ENCODE measurements at regions not wholly inside any gene's neighbourhood (a gene's known extent, or its start where the extent isn't known, plus 50 kb on each side); places are given as distances from the start of the nearest gene placed in this dataset.

- Histone ChIP-seq H3K27me3 (ENCODE audit: control insufficient read depth, insufficient read depth, low read length) (no peaks in the 10 kb centered on the region), H3K4me1 (ENCODE audit: control insufficient read depth, insufficient read depth, low read length) (no peaks in the 10 kb centered on the region), H3K36me3 (ENCODE audit: control insufficient read depth, insufficient read depth, low read length) (no peaks in the 10 kb centered on the region), H3K4me3 (ENCODE audit: low read depth in 2 of 2, low read length in 2 of 2) (no peak overlapping the region), H3K27ac (ENCODE audit: low read length) (no peak overlapping the region), H3K9me3 (ENCODE audit: control insufficient read depth, insufficient read depth, low read depth, low read length) (no peaks in the 10 kb centered on the region)
- DNase-seq (ENCODE audit: low read depth, low spot score), result no peak
- BruUV-seq (replicated peaks), result no TSS peak
- ChIA-PET POLR2A (no interaction called here), CTCF (no interaction called here)
- intact Hi-C loops (cut with micrococcal nuclease; ENCODE audit: unreplicated experiment) (no loop called here), in situ Hi-C loops (cut with HindIII; ENCODE audit: low pct_unique_long_range_greater_than_20kb, low sequenced_read_pairs) (no loop called here)
- TF ChIP-seq SIN3A (IDR thresholded peaks at IDR 0.05; ENCODE audit: borderline replicate concordance, insufficient read depth, low read depth, low read length) (no peak), POLR2AphosphoS5 (IDR thresholded peaks at IDR 0.05; ENCODE audit: low read depth, low read length) (no peak), TCF7L2 (IDR thresholded peaks at IDR 0.05; ENCODE audit: low read depth, low read length) (no peak)
- TF ChIP-seq, protein P1, sequence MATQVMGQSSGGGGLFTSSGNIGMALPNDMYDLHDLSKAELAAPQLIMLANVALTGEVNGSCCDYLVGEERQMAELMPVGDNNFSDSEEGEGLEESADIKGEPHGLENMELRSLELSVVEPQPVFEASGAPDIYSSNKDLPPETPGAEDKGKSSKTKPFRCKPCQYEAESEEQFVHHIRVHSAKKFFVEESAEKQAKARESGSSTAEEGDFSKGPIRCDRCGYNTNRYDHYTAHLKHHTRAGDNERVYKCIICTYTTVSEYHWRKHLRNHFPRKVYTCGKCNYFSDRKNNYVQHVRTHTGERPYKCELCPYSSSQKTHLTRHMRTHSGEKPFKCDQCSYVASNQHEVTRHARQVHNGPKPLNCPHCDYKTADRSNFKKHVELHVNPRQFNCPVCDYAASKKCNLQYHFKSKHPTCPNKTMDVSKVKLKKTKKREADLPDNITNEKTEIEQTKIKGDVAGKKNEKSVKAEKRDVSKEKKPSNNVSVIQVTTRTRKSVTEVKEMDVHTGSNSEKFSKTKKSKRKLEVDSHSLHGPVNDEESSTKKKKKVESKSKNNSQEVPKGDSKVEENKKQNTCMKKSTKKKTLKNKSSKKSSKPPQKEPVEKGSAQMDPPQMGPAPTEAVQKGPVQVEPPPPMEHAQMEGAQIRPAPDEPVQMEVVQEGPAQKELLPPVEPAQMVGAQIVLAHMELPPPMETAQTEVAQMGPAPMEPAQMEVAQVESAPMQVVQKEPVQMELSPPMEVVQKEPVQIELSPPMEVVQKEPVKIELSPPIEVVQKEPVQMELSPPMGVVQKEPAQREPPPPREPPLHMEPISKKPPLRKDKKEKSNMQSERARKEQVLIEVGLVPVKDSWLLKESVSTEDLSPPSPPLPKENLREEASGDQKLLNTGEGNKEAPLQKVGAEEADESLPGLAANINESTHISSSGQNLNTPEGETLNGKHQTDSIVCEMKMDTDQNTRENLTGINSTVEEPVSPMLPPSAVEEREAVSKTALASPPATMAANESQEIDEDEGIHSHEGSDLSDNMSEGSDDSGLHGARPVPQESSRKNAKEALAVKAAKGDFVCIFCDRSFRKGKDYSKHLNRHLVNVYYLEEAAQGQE (IDR thresholded peaks at IDR 0.05; ENCODE audit: insufficient read depth in 1 of 2, low read depth in 2 of 2, low read length in 1 of 2), result no peak
- TF ChIP-seq, protein P2, sequence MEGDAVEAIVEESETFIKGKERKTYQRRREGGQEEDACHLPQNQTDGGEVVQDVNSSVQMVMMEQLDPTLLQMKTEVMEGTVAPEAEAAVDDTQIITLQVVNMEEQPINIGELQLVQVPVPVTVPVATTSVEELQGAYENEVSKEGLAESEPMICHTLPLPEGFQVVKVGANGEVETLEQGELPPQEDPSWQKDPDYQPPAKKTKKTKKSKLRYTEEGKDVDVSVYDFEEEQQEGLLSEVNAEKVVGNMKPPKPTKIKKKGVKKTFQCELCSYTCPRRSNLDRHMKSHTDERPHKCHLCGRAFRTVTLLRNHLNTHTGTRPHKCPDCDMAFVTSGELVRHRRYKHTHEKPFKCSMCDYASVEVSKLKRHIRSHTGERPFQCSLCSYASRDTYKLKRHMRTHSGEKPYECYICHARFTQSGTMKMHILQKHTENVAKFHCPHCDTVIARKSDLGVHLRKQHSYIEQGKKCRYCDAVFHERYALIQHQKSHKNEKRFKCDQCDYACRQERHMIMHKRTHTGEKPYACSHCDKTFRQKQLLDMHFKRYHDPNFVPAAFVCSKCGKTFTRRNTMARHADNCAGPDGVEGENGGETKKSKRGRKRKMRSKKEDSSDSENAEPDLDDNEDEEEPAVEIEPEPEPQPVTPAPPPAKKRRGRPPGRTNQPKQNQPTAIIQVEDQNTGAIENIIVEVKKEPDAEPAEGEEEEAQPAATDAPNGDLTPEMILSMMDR (IDR thresholded peaks at IDR 0.05), result no peak
- ATAC-seq, result no peak
Observed at GRCh38 chr7:53658951-53659350, 623.5 kb downstream of the POM121L12 start.

DNA sequence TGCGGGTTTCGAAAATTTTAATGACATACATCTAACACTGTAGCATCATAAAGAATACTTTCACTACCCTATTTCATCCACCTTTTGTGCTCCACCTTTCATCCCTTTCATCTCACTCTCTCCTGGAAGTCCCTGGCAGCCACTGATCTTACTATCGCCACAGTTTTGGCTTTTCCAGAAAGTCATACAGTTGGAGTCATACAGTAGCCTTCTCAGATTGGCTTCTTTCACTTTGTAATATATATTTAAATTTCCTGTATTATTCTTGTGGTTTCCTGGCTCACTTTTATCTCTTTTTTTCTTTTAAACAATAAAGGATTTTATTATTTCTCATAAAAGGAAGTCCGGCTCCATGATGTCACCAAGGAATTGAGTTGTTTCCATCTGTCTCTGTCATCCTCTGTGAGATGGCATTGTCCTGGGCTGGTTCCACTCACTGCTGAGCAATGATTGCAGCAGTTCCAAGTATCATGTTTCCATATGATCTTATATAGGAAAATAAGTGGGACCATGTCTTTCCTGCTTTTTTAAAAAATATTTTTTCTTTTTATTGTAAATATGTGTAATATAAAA lies 626.3 kb downstream of the POM121L12 start:
- Histone ChIP-seq H3K4me3 (ENCODE audit: low read depth in 2 of 2, low read length in 2 of 2) (no peak overlapping the region), H3K36me3 (ENCODE audit: control insufficient read depth, insufficient read depth, low read length) (no peaks in the 10 kb centered on the region), H3K4me1 (ENCODE audit: control insufficient read depth, insufficient read depth, low read length) (no peaks in the 10 kb centered on the region), H3K9me3 (ENCODE audit: control insufficient read depth, insufficient read depth, low read depth, low read length) (no peaks in the 10 kb centered on the region), H3K27ac (ENCODE audit: low read length) (no peak overlapping the region), H3K27me3 (ENCODE audit: control insufficient read depth, insufficient read depth, low read length) (no peaks in the 10 kb centered on the region)
- ATAC-seq, result no peak
- in situ Hi-C loops (cut with HindIII; ENCODE audit: low pct_unique_long_range_greater_than_20kb, low sequenced_read_pairs) (no loop called here), intact Hi-C loops (cut with micrococcal nuclease; ENCODE audit: unreplicated experiment) (no loop called here)
- ChIA-PET CTCF (no interaction called here), POLR2A (no interaction called here)
- TF ChIP-seq, protein P2 (IDR thresholded peaks at IDR 0.05), result no peak
- TF ChIP-seq TCF7L2 (IDR thresholded peaks at IDR 0.05; ENCODE audit: low read depth, low read length), result no peak
- TF ChIP-seq, protein P1 (IDR thresholded peaks at IDR 0.05; ENCODE audit: insufficient read depth in 1 of 2, low read depth in 2 of 2, low read length in 1 of 2), result no peak
- TF ChIP-seq POLR2AphosphoS5 (IDR thresholded peaks at IDR 0.05; ENCODE audit: low read depth, low read length), result no peak
- no peak for TF ChIP-seq SIN3A (IDR thresholded peaks at IDR 0.05; ENCODE audit: borderline replicate concordance, insufficient read depth, low read depth, low read length)
- no TSS peak for BruUV-seq (replicated peaks)
- no peak for DNase-seq (ENCODE audit: low read depth, low spot score)
